Activated CD4-positive, alpha-beta T cell treated with anti-CD3 and anti-CD28 coated beads, Interleukin-2, Interleukin-6, amounts not matched to agents 100 ng/mL and 50 ng/mL, durations not matched to agents 16 hours and 8 hours (primary cell): ENCODE measurements at regions not wholly inside any gene's neighbourhood (a gene's known extent, or its start where the extent isn't known, plus 50 kb on each side); places are given as distances from the start of the nearest gene placed in this dataset.

Experiments used
- DNase-seq: peaks from one replicate; pipeline ENCODE4 v3.0.0-alpha.2; 2020

DNA sequence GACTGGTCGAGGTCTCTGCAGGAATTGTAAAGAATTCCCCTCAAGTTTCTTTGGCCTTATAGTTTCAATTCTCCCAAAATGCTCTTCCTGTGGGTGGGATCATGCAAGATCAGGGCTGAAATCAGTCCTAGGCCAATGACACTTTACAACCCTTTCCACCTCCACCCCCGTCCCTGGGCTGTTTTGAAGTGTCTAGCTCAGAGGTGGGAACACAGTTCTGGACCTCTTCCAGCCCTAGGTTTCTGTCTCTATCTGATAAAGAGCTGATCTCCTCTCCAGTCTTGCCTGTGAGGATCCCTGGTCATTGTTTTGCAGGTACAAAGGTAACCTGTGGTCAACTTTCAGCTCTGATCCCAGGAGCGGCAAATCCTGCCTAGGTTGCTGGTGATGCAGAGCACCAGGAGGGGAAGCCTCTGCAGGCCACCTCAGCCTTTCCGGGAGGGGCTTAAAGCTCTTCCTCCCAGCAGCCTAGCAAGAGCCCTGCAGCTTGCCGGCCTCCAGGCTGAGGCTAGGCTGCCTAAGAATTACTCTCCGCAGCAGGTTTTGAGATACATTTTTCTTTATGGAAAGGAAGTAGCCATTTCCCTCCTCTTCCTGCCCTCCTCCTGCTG, 69.8 kb upstream of the WIPF1 start:
- DNase-seq = no peak

DNA sequence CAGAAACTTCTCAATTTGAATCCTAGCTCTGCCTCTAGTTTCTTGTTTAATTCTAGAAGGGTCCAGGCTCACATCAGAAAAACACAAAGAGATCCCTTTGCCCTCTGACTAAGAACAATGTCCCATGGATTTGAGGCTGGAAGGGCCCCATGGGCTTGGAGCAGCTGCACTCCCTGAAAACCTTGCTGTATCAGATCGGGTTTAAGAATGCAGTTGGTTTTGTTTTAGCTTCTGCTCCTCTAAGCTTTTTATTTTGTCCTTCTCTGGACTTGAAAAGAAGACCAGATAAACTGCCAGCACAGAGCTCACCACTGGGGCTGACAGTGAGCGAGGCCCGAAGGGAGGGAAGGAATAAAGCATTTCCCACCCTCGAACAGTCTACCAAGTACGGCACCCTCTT, 69.2 kb upstream of the WIPF1 start:
- no peak for DNase-seq

DNA sequence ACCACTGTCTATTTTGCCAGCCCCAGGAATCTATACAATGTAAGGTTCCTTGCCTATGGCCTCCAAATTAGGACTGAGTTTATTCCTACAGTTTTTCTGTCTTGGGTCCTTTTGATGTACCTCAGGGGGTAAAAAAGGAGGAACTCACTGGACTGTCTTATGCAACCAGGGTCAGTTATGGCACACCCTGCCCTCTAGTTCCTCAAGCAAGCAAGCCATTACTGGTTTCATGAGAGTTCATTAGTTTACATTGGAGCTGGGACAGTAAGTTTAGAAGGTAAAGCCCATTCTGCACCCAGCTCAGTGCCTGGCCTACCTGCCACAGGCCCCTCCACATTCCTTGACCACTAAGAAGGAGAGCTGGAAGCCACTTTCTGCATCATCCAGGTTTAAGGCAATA, 68.7 kb upstream of the WIPF1 start:
- DNase-seq = no peak

DNA sequence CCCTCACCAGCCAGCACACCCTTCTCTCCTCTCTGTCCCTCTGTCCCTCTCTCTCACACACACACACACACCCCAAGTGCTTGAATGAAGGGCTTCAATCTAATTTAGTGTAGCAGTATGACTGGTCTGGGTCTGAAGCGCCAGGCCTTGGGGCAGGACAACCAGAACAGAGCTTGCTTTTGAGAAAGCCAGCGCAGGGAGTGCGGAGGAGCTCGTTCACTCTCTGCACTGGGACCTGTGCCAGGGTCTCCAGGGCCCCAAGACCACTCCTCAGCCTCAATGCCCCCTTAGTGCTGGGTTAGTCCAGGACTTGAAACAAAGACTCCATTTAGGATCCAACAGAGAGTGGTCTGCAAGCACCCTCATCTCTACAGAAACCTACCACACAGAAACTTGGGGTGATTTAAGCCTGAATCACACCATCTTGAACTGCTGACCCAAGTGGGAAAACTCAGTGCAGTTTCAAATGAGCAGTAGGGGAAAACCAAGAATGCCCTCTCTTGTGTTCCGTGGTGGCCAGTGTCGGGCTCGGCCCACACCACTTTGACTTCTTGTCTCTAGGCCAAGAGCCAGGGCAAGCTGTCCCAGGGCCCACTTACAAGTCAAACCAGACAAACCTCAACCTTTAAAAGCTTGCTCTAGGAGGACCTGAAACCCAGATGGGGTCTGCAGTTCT, 66.6 kb upstream of the WIPF1 start:
- DNase-seq = no peak

DNA sequence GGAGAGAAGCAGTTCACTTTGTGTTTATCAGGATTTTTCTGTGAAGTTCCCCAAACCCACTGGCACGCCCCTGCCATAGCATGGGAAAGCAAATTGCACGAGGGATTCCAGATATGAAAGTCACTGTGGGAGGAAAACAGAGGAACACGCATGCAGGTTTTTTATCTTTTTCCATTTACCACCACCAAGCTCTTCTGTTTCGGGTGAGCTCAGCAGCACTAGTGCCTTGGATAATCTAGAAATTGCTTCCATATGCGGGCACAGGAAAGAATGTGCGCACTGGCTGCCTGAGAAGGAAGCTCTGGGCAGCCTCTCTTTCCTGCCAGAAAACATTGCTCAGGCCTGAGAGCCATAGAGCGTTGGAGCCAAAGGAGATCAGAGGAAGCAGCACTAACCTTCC, 65.9 kb upstream of the WIPF1 start:
- DNase-seq = no peak

DNA sequence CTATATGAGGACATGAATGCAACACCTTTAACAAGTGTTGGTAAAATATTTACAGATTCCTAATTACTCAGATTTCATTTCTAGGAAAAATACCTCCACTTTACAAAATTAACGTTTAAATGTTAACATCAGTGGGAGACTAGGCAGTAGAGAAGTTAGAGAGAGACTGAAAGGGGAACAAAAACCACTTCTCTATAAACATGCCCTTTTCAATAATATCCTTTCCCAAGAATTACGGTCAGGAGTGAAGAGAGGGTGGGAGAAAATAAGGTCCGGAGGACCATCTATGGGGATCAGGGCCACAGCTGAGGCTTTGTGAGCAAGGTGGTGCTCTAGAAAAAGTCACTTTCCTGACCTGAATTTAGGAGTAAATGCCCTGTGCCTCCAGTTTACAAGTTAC, 65.3 kb upstream of the WIPF1 start:
- DNase-seq = no peak

DNA sequence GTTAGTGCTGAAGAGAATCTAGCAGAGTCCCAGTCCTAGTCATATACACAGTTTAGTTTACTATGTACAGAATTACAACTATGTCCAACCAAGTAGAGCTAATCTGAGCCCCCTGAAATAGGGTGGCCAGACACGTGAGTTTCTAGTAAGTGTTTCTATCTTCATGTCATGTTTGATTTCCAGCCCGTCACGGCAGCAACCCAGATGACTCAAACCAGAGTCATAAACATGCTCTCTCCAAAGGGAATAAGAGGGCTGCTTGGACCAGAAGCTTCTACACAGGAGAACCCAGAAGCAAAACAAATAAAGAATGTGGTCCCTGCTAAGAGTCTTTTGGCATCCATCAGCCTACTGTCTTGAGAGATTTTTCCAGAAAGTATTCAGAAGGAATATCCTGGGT, 64.9 kb upstream of the WIPF1 start:
- no peak for DNase-seq

DNA sequence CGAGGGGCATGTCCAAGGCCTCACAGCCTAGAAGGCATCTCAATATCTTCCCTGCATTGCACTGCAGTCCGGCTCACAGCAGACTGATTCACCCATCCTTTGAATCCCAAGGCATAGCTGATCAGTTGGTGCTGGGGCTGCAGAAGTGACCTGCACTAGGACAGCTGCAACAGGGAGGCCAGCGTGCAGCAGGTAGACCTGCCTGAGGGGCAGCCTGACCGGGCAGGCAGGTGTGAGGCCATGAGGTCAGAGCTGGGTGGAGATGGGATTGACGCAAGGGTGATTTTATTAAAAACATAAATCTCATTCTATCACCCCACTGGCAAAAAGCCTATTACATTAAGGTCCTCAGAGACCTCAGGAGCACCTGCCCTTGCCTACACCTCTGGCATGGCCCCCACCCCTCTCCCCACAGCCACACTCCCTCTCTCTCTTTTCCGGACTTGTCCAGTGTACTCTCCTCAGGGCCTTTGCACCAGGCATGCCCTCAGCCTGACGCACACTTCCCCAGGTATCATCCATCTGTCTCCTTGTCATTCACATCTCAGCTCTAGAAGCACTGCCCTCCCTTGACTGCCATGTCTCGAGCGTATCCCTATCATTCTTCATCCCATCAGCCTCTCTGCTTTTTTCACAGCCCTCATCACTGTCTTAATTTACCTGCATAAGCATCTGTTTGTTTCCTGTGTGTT, 63.5 kb upstream of the WIPF1 start:
- DNase-seq = no peak

DNA sequence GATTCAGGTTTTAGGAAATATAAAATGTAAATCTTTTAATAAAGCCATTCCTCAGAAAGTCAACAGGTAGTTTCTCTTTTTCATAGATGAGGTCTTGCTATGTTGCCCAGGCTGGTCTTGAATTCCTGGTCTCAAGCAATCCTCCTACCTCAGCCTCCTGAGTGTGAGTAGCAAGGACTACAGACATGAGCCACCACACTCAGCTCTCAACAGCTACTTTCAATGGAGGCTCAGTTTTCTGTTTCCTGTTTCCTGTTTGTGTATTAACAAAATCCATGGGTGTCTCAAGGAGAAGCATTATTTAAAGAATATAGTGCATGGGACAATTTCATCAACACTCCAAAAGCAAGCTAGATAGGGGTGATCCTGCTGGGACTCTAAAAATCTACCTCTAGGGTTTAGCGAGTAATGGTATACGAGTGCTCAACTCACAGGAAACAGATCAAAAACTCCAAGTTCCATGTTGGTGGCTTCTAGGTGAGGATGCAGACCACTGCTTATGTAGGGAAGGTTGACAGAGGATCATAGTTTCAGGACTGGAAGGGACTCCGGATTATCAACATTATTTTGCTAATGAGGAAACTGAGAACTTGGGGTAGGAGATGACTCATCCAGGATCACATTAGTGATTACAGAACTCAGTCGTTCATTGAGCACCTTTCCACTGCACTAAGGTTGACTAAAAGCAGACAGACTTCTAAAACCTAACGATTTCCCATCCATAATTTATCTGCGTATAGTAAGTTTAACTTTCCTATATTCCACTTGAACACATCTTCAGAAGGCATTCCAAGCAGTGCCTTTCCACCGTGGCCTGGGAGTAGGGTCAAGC, 61.7 kb upstream of the WIPF1 start:
- peak; percentile 68 for DNase-seq

DNA sequence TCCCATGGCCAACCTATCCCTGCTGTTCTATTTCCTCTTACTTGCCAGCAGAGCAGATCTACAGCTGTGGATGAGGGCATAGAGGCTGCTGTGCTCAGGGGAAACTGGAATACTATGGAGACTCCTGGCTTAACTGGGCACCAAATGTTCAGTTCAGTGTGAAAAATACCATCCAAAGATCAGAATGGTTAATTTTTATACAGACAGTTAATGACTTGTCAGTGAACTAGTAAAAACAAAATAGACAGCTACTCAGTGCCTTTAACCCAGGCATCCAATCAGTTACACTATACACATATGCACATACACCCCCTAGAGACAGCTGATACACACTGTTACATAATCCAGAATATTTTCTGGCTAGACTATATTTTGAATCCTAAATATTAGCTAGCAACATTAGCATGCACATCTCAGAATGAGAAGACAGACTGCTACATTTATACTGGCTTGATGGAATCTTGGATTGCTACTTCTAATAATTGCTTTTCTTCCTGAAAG, 59.1 kb upstream of the WIPF1 start:
- no peak for DNase-seq

DNA sequence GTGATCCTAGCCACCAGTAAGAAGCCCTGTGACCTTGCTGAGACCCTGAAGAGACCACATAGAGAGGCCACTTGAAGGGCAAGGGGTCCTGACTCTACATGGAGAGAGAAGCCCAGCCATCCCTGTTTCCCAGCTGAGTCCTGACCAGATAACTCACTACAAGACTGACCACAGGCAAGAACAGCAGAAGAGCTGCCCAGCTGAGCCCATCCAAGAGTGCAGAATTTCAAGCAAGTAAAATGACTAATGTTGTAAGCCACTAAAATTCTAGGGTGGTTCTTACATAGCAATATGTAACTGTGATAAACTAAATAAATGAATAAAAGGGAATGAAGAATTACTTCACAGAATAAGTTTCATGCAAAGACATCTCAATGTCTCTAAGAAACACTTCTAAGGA, 58.4 kb upstream of the WIPF1 start:
- DNase-seq = no peak

DNA sequence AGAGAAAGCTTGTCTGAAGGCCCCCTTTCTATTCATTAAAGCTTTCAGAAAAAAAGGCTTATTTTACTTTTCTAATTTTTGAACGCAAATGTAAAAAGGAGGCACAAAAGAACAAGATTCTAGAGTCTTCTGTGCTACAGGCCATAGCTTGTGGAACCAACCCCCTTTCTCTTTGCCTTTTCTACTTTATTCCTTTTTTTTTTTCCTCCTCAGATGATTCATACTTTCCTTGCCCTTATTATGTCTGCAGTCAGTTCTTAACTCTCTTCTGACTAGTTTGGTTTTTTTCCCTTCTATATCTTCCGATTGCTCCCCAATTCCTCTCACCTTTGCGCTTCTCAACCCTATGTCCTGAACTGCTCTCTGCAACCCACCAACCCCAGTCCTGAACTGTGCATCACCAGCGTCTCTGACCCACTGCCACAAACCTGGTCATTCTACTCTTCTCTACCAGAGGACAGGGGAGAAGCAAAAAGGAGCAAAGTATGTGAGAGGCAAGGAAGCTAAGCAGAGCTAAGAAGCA, 56.9 kb upstream of the WIPF1 start:
- no peak for DNase-seq

DNA sequence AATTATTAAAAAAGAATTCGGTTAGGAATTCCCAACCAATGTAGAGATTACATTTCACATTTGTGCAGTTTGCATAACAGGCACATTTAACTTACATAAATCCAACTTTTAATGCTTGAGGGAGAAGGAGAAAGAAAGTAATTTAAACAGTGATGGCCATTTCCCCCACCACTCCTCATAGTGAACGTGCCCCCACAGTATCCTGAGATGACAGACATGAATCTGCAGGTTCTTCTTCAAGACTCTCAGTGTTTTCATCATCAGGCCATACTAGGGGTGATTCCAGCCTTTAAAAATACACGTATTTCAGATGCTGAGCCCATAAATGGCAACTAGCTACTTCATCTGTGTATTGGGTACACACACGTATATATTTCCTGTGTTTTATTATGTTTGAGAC, 51.3 kb upstream of the WIPF1 start:
- no peak for DNase-seq
